ENCODE measurements at regions not wholly inside any gene's neighbourhood (a gene's known extent, or its start where the extent isn't known, plus 50 kb on each side); places are given as distances from the start of the nearest gene placed in this dataset.

DNA sequence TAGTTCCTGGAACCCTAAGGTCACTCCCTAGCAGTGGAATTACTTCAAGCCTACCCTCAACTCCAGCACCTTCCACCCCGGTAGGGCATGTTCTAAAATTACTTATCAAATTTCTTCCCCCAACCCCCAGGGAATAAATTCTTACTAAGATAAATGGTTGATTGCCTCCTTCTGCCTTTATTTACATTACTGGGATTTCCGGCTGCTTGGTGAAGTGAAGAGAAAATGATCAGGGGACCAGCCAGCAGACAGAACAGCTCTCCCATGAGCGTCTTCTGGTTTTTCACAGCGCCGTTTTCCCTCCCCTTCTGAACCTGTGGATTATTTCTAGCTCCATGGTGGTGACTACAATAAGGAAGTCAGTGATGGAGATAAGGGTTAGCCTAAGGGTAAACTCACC, 521.5 kb upstream of the PPP2R3A start:
- H3K79me2 ChIP-seq (replicated peaks; ENCODE audit: insufficient read depth, low read length), result no peaks in the 10 kb centered on the region
- H3K4me3 ChIP-seq (ENCODE audit: low read length), result no peak overlapping the region
- H3K9ac ChIP-seq (ENCODE audit: low read length), result no peak overlapping the region
- no peaks in the 10 kb centered on the region for H3F3A ChIP-seq (ENCODE audit: insufficient read depth, low read length, poor library complexity, severe bottlenecking)
- TF ChIP-seq SMC3 (conservative IDR thresholded peaks at IDR 0.05; ENCODE audit: poor library complexity) (no peak), EP300 (conservative IDR thresholded peaks at IDR 0.05; ENCODE audit: poor library complexity, severe bottlenecking) (no peak), POLR2AphosphoS5 (IDR thresholded peaks at IDR 0.05) (no peak), MXI1 (conservative IDR thresholded peaks at IDR 0.05; ENCODE audit: poor library complexity, severe bottlenecking) (no peak), EZH2 (IDR thresholded peaks at IDR 0.05; ENCODE audit: borderline replicate concordance, insufficient read depth, low read length, poor library complexity, severe bottlenecking) (no peak), TAF1 (IDR thresholded peaks at IDR 0.05; ENCODE audit: low read depth) (no peak)
- TF ChIP-seq, protein P1, sequence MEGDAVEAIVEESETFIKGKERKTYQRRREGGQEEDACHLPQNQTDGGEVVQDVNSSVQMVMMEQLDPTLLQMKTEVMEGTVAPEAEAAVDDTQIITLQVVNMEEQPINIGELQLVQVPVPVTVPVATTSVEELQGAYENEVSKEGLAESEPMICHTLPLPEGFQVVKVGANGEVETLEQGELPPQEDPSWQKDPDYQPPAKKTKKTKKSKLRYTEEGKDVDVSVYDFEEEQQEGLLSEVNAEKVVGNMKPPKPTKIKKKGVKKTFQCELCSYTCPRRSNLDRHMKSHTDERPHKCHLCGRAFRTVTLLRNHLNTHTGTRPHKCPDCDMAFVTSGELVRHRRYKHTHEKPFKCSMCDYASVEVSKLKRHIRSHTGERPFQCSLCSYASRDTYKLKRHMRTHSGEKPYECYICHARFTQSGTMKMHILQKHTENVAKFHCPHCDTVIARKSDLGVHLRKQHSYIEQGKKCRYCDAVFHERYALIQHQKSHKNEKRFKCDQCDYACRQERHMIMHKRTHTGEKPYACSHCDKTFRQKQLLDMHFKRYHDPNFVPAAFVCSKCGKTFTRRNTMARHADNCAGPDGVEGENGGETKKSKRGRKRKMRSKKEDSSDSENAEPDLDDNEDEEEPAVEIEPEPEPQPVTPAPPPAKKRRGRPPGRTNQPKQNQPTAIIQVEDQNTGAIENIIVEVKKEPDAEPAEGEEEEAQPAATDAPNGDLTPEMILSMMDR (IDR thresholded peaks at IDR 0.05; ENCODE audit: poor library complexity, severe bottlenecking), result no peak
- no peaks in the 10 kb centered on the region for H3K9me2 ChIP-seq (ENCODE audit: insufficient read depth, low read length)
- no peaks in the 10 kb centered on the region for H3K27me3 ChIP-seq (ENCODE audit: insufficient read depth, low read depth, low read length)
- no peak overlapping the region for H2AFZ ChIP-seq (ENCODE audit: low read depth, low read length)
- no peaks in the 10 kb centered on the region for H3K36me3 ChIP-seq (ENCODE audit: insufficient read depth, low read length)
- no peak overlapping the region for H3K4me2 ChIP-seq (ENCODE audit: low read length)
- H4K20me1 ChIP-seq (ENCODE audit: insufficient read depth), result no peaks in the 10 kb centered on the region
- H3K27ac ChIP-seq (ENCODE audit: low read length), result no peak overlapping the region
- H3K9me3 ChIP-seq (ENCODE audit: low read length), result no peaks in the 10 kb centered on the region

DNA sequence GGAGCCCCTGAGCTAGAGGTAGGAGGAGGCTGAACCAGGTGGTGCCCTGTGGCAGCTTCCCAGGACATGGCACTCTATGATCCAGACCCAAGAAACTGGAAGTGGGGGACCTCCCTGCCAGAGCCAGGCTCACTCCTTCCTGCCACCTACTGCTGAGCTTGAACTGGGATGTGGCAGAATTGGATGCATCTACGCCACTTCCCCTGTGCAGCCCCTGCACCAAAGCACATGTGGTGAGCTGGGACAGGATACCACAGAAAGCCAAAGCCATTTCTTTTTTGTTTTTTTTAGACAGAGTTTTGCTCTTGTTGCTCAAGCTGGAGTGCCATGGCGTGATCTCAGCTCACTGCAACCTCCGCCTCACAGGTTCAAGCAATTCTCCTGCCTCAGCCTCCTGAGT, 518.0 kb upstream of the PPP2R3A start:
- H4K20me1 ChIP-seq (ENCODE audit: insufficient read depth), result no peaks in the 10 kb centered on the region
- no peak overlapping the region for H3K4me3 ChIP-seq (ENCODE audit: low read length)
- H3K36me3 ChIP-seq (ENCODE audit: insufficient read depth, low read length), result no peaks in the 10 kb centered on the region
- no peak overlapping the region for H3K27ac ChIP-seq (ENCODE audit: low read length)
- TF ChIP-seq TAF1 (IDR thresholded peaks at IDR 0.05; ENCODE audit: low read depth), result no peak
- TF ChIP-seq SMC3 (conservative IDR thresholded peaks at IDR 0.05; ENCODE audit: poor library complexity), result no peak
- no peak for TF ChIP-seq MXI1 (conservative IDR thresholded peaks at IDR 0.05; ENCODE audit: poor library complexity, severe bottlenecking)
- TF ChIP-seq, protein P1 (IDR thresholded peaks at IDR 0.05; ENCODE audit: poor library complexity, severe bottlenecking), result no peak
- TF ChIP-seq POLR2AphosphoS5 (IDR thresholded peaks at IDR 0.05), result no peak
- TF ChIP-seq EZH2 (IDR thresholded peaks at IDR 0.05; ENCODE audit: borderline replicate concordance, insufficient read depth, low read length, poor library complexity, severe bottlenecking), result no peak
- TF ChIP-seq EP300 (conservative IDR thresholded peaks at IDR 0.05; ENCODE audit: poor library complexity, severe bottlenecking), result no peak
- TF ChIP-seq, protein P2, sequence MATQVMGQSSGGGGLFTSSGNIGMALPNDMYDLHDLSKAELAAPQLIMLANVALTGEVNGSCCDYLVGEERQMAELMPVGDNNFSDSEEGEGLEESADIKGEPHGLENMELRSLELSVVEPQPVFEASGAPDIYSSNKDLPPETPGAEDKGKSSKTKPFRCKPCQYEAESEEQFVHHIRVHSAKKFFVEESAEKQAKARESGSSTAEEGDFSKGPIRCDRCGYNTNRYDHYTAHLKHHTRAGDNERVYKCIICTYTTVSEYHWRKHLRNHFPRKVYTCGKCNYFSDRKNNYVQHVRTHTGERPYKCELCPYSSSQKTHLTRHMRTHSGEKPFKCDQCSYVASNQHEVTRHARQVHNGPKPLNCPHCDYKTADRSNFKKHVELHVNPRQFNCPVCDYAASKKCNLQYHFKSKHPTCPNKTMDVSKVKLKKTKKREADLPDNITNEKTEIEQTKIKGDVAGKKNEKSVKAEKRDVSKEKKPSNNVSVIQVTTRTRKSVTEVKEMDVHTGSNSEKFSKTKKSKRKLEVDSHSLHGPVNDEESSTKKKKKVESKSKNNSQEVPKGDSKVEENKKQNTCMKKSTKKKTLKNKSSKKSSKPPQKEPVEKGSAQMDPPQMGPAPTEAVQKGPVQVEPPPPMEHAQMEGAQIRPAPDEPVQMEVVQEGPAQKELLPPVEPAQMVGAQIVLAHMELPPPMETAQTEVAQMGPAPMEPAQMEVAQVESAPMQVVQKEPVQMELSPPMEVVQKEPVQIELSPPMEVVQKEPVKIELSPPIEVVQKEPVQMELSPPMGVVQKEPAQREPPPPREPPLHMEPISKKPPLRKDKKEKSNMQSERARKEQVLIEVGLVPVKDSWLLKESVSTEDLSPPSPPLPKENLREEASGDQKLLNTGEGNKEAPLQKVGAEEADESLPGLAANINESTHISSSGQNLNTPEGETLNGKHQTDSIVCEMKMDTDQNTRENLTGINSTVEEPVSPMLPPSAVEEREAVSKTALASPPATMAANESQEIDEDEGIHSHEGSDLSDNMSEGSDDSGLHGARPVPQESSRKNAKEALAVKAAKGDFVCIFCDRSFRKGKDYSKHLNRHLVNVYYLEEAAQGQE (IDR thresholded peaks at IDR 0.05; ENCODE audit: borderline replicate concordance), result no peak
- TF ChIP-seq RAD21 (conservative IDR thresholded peaks at IDR 0.05), result no peak
- no peaks in the 10 kb centered on the region for H3K9me2 ChIP-seq (ENCODE audit: insufficient read depth, low read length)
- H3K79me2 ChIP-seq (replicated peaks; ENCODE audit: insufficient read depth, low read length), result no peaks in the 10 kb centered on the region
- no peak overlapping the region for H2AFZ ChIP-seq (ENCODE audit: low read depth, low read length)
- H3K27me3 ChIP-seq (ENCODE audit: insufficient read depth, low read depth, low read length), result no peaks in the 10 kb centered on the region
- no peak overlapping the region for H3K4me2 ChIP-seq (ENCODE audit: low read length)
- H3F3A ChIP-seq (ENCODE audit: insufficient read depth, low read length, poor library complexity, severe bottlenecking), result no peaks in the 10 kb centered on the region
- no peaks in the 10 kb centered on the region for H3K9me3 ChIP-seq (ENCODE audit: low read length)
- H3K9ac ChIP-seq (ENCODE audit: low read length), result no peak overlapping the region

All from neural cell (in vitro differentiated cells).